ENCODE measurements at regions not wholly inside any gene's neighbourhood (a gene's known extent, or its start where the extent isn't known, plus 50 kb on each side); places are given as distances from the start of the nearest gene placed in this dataset.

GRCh38 chr10:84603971-84604370 lies 275.6 kb downstream of the CCSER2 start:
- TF ChIP-seq CTCF (IDR thresholded peaks at IDR 0.05): no peak
- ATAC-seq (ENCODE audit: low FRiP score) (no peak), DNase-seq (ENCODE audit: low spot score) (no peak)

GRCh38 chr10:84605802-84606201 lies 277.4 kb downstream of the CCSER2 start:
- DNase-seq (ENCODE audit: low spot score) (no peak), ATAC-seq (ENCODE audit: low FRiP score) (no peak)
- no peak for TF ChIP-seq CTCF (IDR thresholded peaks at IDR 0.05)

GRCh38 chr10:84606428-84606827 lies 278.0 kb downstream of the CCSER2 start:
- no peak for TF ChIP-seq CTCF (IDR thresholded peaks at IDR 0.05)
- ATAC-seq (ENCODE audit: low FRiP score) (no peak), DNase-seq (ENCODE audit: low spot score) (no peak)

- no peak for DNase-seq (ENCODE audit: low spot score)
These were observed 278.7 kb downstream of the CCSER2 start for GRCh38 chr10:84607044-84607443.

GRCh38 chr10:84607523-84607922 lies 279.1 kb downstream of the CCSER2 start:
- ATAC-seq (ENCODE audit: low FRiP score) (no peak), DNase-seq (ENCODE audit: low spot score) (no peak)
- TF ChIP-seq CTCF (IDR thresholded peaks at IDR 0.05): no peak

More at GRCh38 chr10:84607044-84607443, 278.7 kb downstream of the CCSER2 start:
- no peak for TF ChIP-seq CTCF (IDR thresholded peaks at IDR 0.05)
- no peak for ATAC-seq (ENCODE audit: low FRiP score)

GRCh38 chr10:84608126-84608525 lies 279.7 kb downstream of the CCSER2 start:
- DNase-seq (ENCODE audit: low spot score): no peak
- ATAC-seq (ENCODE audit: low FRiP score): no peak
- TF ChIP-seq CTCF (IDR thresholded peaks at IDR 0.05): no peak

- ATAC-seq (ENCODE audit: low FRiP score) (no peak), DNase-seq (ENCODE audit: low spot score) (no peak)
- no peak for TF ChIP-seq CTCF (IDR thresholded peaks at IDR 0.05)
These were observed 285.1 kb downstream of the CCSER2 start for GRCh38 chr10:84613336-84614021.
